A673 (cell line): ENCODE measurements at regions not wholly inside any gene's neighbourhood (a gene's known extent, or its start where the extent isn't known, plus 50 kb on each side); places are given as distances from the start of the nearest gene placed in this dataset.
A peak's percentile ranks its signal among the peaks of the same experiment; 100 is the strongest.

ENCODE experiments used
- BruUV-seq: library from RNA; stranded (reverse); fragments of 400-500 nt; replicated peaks from 2 replicates; lab custom pipeline; 2021; lab: Mats Ljungman, UMichigan
- CTCF ChIA-PET: fragments of 300-600 bp; sonication (Branson Sonifier 250); formaldehyde crosslinking; loops from one replicate; lab custom pipeline; 2022; ENCODE audit warnings: antibody characterized with exemption; lab: Charles Lee
- POLR2A ChIA-PET: fragments of 300-600 bp; sonication (Branson Sonifier 250); formaldehyde crosslinking; loops from one replicate; lab custom pipeline; 2022; ENCODE audit warnings: antibody characterized with exemption; ENCODE audit not compliant: low non-redundant PET; lab: Charles Lee
- DNase-seq: peaks from one replicate; pipeline ENCODE4 v3.0.0-alpha.2; 2015; ENCODE audit warnings: low spot score
- H3K27ac ChIP-seq: fragments of 200-600 bp; sonication (generic); 2 replicates; pipeline ENCODE4 v1.5.1; 2016; ENCODE audit warnings: mixed run types, low read depth, mild to moderate bottlenecking, mixed read lengths, antibody characterized with exemption, low read length; ENCODE audit not compliant: poor library complexity, severe bottlenecking
- H3K27me3 ChIP-seq: fragments of 200-600 bp; sonication (generic); replicated peaks from 2 replicates; pipeline ENCODE4 v1.6.1; 2017; ENCODE audit warnings: mixed run types, low read depth, mild to moderate bottlenecking, mixed read lengths, antibody characterized with exemption, low read length; ENCODE audit not compliant: insufficient read depth, poor library complexity
- H3K36me3 ChIP-seq: fragments of 200-600 bp; sonication (generic); 2 replicates; pipeline ENCODE4 v1.6.1; 2016; ENCODE audit warnings: mixed run types, mild to moderate bottlenecking, mixed read lengths, antibody characterized with exemption, low read length; ENCODE audit not compliant: insufficient read depth, poor library complexity, severe bottlenecking
- H3K4me1 ChIP-seq: fragments of 200-600 bp; sonication (generic); 2 replicates; pipeline ENCODE4 v1.6.1; 2017; ENCODE audit warnings: mixed run types, mild to moderate bottlenecking, mixed read lengths, antibody characterized with exemption, low read length; ENCODE audit not compliant: insufficient read depth, poor library complexity, severe bottlenecking
- H3K4me3 ChIP-seq: fragments of 200-600 bp; sonication (generic); 2 replicates; pipeline ENCODE4 v1.5.1; 2016; ENCODE audit warnings: low read depth, mixed run types, mild to moderate bottlenecking, mixed read lengths, low read length; ENCODE audit not compliant: poor library complexity, severe bottlenecking
- H3K9me3 ChIP-seq: fragments of 200-600 bp; sonication (generic); 2 replicates; pipeline ENCODE4 v1.6.1; 2016; ENCODE audit warnings: mixed run types, low read depth, mild to moderate bottlenecking, mixed read lengths, antibody characterized with exemption, low read length; ENCODE audit not compliant: poor library complexity, severe bottlenecking
- EZH2 ChIP-seq: fragments of 200-600 bp; sonication (generic); IDR thresholded peaks from 2 replicates; pipeline ENCODE4 v1.6.1; 2017; ENCODE audit warnings: borderline replicate concordance, low read depth, mild to moderate bottlenecking, mixed read lengths, antibody characterized with exemption, low read length; ENCODE audit not compliant: poor library complexity, severe bottlenecking
- intact Hi-C: fragments of 100-400 bp; cut with micrococcal nuclease; formaldehyde crosslinking; loops from one replicate; pipeline ENCODE4 v1.10.0; 2022; ENCODE audit not compliant: unreplicated experiment
- TF ChIP-seq, protein P1 (sequence below): fragments of 300-800, 200-600 bp; sonication (generic); conservative IDR thresholded peaks from 2 replicates; pipeline ENCODE4 v1.5.1; 2017; ENCODE audit warnings: low read depth, mild to moderate bottlenecking, antibody characterized with exemption, low read length, moderate library complexity, mixed read lengths

DNA sequence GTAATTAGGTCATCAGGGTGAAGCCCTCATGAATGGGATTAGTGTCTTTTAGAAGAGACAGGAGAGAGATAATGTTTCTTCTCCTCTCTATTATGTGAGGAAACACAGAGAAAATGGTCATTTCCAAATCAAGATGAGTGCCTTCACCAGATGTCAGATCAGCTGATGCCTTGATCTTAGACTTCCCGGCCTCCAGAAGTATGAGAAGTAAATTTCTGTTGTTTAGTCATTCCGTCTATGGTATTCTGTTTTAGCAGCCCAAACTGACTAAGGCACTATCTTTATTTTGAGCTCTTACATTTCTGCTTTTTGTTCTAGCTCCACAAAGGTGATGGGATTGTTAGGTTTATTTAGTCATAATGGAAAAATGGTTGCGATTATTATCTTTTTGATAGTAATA lies 273.2 kb upstream of the GADL1 start:
- intact Hi-C loops: no loop called here
- TF ChIP-seq, protein P1, sequence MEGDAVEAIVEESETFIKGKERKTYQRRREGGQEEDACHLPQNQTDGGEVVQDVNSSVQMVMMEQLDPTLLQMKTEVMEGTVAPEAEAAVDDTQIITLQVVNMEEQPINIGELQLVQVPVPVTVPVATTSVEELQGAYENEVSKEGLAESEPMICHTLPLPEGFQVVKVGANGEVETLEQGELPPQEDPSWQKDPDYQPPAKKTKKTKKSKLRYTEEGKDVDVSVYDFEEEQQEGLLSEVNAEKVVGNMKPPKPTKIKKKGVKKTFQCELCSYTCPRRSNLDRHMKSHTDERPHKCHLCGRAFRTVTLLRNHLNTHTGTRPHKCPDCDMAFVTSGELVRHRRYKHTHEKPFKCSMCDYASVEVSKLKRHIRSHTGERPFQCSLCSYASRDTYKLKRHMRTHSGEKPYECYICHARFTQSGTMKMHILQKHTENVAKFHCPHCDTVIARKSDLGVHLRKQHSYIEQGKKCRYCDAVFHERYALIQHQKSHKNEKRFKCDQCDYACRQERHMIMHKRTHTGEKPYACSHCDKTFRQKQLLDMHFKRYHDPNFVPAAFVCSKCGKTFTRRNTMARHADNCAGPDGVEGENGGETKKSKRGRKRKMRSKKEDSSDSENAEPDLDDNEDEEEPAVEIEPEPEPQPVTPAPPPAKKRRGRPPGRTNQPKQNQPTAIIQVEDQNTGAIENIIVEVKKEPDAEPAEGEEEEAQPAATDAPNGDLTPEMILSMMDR: no peak
- no peak overlapping the region for H3K4me3 ChIP-seq
- H3K27me3 ChIP-seq: no peaks in the 10 kb centered on the region
- no peaks in the 10 kb centered on the region for H3K36me3 ChIP-seq
- no TSS peak for BruUV-seq
- no peaks in the 10 kb centered on the region for H3K4me1 ChIP-seq
- DNase-seq: no peak
- no peaks in the 10 kb centered on the region for H3K9me3 ChIP-seq
- ChIA-PET POLR2A (no interaction called here), CTCF (no interaction called here)
- H3K27ac ChIP-seq: no peak overlapping the region

DNA sequence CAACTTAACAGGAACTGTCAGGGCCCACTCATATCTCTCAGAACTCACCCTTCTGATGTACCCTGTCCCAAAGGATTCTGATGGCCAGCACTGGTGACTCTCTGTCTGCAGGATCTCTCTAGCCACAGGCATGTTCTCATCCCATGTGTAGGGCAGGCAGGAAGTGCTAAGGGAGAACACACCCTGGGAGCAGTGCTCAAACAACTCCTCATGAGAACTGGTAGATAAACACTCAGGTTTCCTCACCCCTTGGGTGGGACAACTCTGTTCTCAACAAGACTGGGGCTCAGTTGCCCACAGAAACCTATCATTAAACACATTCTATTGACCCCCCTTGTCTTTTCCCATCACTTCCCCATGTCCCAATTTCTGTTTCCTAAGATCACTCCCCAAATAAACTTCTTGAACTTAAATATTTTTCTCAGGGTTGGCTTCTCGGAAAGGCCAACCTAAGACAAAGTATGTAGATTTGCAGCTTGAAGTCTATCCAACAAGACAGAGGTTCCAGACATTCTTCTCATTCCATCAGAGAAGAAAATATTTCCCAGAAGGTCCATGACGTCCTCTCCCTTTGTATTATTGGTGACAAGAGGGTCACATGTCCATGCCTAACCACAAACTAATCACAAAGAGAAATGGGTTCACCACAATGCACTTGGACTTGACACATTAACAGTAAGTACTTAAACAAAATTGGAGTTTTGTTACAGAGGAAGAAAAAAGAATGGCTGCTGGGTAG lies 276.6 kb upstream of the GADL1 start:
- H3K27me3 ChIP-seq: no peaks in the 10 kb centered on the region
- H3K4me3 ChIP-seq: no peak overlapping the region
- ChIA-PET POLR2A (no interaction called here), CTCF (no interaction called here)
- intact Hi-C loops: no loop called here
- DNase-seq: peak; percentile 19
- H3K9me3 ChIP-seq: no peaks in the 10 kb centered on the region
- TF ChIP-seq, protein P1: no peak
- TF ChIP-seq EZH2: no peak
- no peaks in the 10 kb centered on the region for H3K36me3 ChIP-seq
- H3K4me1 ChIP-seq: no peaks in the 10 kb centered on the region
- BruUV-seq: no TSS peak
- H3K27ac ChIP-seq: no peak overlapping the region

DNA sequence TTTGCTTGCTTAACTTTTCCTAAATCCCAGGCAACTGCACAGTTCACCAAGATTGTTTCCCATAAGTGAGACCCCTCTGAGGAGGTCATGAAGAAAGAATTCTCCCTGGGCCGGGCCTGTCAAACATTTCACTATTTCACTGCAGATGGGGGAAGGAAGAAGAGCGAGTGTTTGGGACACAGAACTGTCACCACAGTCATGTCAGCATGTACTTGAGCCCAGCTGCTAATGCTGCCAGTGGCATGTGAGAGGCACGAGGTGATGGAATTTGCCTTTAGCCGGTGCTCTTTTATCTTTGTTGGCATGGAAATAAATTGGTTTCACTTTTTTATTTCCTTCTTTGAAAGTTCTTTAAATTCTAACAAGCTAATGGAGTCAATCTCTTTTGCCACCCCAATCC lies 277.9 kb upstream of the GADL1 start:
- no peak overlapping the region for H3K4me3 ChIP-seq
- H3K4me1 ChIP-seq: no peaks in the 10 kb centered on the region
- ChIA-PET POLR2A (no interaction called here), CTCF (no interaction called here)
- BruUV-seq: no TSS peak
- intact Hi-C loops: no loop called here
- no peak for DNase-seq
- H3K27me3 ChIP-seq: no peaks in the 10 kb centered on the region
- TF ChIP-seq EZH2: no peak
- TF ChIP-seq, protein P1: no peak
- no peaks in the 10 kb centered on the region for H3K36me3 ChIP-seq
- H3K9me3 ChIP-seq: no peaks in the 10 kb centered on the region
- no peak overlapping the region for H3K27ac ChIP-seq
